MM.1S (cell line): ENCODE measurements at regions not wholly inside any gene's neighbourhood (a gene's known extent, or its start where the extent isn't known, plus 50 kb on each side); places are given as distances from the start of the nearest gene placed in this dataset.

Experiments
- CTCF ChIP-seq: fragments of 300-600 bp; sonication (generic); IDR thresholded peaks from 2 replicates; pipeline ENCODE4 v1.5.1; 2016; ENCODE audit warnings: antibody characterized with exemption, low read length, mixed read lengths
- EZH2 ChIP-seq: fragments of 300-600 bp; sonication (generic); optimal IDR thresholded peaks from 2 replicates; pipeline ENCODE3; 2017; ENCODE audit warnings: low read depth, mild to moderate bottlenecking, antibody characterized with exemption, low read length, mixed read lengths
- EZH2phosphoT487 ChIP-seq: fragments of 300-600 bp; sonication (generic); IDR thresholded peaks from 2 replicates; pipeline ENCODE4 v1.6.1; 2018; ENCODE audit warnings: antibody characterized with exemption, low read length

DNA sequence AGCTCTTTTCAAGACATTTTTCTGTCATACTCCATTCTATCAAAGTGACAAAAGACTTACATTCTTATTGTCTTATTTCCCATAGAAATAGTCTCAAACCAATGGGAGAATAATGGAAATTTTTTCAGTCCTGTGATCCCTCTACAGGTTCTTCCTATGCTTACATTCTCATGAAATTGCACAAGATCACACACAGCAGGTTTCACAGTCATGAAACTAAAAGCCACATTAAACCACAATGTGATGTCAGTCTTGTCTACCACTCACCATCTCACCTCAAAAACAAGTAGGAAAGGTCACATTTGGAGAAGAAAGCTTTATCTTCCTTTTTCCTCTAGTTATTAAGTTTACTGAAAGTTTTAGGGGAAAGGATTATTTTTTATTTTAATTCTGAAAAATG is 161.0 kb upstream of the RORA start:
- TF ChIP-seq CTCF (peak; percentile 25; the same call in 1 of the 2 replicates), EZH2phosphoT487 (no peak), EZH2 (no peak)
